NCI-H2196 treated with DMSO at 0.1 percent for 48 hours (cell line): ENCODE measurements at regions not wholly inside any gene's neighbourhood (a gene's known extent, or its start where the extent isn't known, plus 50 kb on each side); places are given as distances from the start of the nearest gene placed in this dataset.

Experiments used
- DNase-seq: peaks from one replicate; lab custom pipeline; 2025; ENCODE audit not compliant: unreplicated experiment; lab: John Stamatoyannopoulos, UW

DNA sequence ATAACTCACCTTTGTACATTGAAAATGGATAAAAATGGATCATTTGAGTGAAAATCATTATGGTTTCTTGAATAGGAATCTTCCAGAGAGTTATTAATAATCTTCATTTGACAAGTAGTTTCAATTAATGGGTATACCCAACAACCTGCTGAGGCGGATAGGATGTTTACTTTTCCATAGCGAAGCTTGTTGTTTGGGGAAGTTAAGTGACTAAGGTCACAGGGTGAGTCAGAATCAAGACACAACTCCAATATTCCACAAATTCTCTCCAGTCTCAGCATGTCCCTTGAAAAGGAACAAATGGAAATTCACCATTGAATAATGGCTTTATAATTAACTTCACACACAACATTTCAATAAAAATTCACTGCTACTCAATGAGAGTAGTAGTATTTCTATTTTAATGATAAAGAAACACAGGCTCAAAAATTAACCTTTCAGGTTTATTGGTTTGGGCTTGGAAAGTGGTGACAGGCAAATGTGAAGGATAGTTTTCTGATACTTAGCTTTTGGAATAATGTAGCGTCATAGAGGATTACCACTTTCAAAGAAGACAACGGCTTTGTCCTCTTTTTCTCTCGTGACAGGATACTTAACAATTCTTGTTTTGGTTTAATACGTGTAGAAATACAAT is 211.3 kb downstream of the GPD2 start:
- no peak for DNase-seq

GRCh38 chr2:156648522-156648921 is 212.3 kb downstream of the GPD2 start:
- DNase-seq: no peak

- DNase-seq: no peak
Measured at GRCh38 chr2:156649596-156649995, 213.4 kb downstream of the GPD2 start.

GRCh38 chr2:156652691-156653090 is 216.5 kb downstream of the GPD2 start:
- DNase-seq: no peak

DNA sequence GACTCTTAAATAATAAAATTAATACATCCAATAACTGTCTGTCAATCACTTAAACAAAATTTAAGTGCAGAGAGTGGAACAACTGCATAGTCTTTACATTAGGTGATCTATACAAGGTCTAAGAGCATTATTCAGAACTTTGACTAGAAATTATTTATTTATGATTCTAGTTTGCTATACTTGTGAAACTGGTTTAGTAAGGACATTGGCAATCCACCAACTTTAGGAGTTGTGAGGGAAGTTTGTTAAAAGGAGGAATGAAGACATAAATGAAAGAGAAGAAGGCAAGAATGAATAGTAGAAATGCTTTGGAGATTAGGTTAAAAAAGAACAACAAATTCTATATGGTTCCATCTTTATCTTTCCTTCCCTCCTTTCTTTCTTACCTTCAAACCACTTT is 217.5 kb downstream of the GPD2 start:
- no peak for DNase-seq

- no peak for DNase-seq
Measured at GRCh38 chr2:156657809-156658208, 221.6 kb downstream of the GPD2 start.

GRCh38 chr2:156659694-156660093 is 223.5 kb downstream of the GPD2 start:
- DNase-seq: no peak

DNA sequence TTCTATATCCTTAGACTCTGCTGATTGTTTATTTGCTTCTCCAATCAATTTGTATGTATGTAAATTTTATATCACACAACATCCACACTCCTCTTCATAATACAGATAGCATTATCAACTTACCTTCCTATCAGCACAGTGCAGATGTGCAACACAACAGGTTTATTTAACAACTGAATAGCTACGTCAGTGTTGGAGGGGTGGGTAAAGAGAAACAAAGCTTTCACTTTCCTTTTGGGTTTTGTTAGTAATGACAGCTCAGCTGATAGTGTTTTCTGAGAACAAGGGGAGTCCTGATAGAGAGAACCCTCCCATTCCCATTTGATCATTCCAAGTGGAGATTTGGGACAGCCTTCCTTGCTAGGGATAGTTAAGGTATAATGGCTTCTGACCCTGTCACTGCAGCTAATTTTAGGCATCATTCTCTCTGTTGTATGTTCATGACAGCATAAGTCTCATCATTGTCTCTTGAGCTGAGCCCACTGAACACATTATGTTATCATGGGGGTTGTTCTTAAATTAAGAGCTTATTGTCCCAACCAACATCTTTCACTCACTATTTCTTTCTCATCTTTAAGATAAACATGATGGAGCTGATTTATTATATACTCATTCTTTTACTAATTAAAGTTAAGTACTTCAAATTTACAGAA is 227.7 kb downstream of the GPD2 start:
- no peak for DNase-seq

DNA sequence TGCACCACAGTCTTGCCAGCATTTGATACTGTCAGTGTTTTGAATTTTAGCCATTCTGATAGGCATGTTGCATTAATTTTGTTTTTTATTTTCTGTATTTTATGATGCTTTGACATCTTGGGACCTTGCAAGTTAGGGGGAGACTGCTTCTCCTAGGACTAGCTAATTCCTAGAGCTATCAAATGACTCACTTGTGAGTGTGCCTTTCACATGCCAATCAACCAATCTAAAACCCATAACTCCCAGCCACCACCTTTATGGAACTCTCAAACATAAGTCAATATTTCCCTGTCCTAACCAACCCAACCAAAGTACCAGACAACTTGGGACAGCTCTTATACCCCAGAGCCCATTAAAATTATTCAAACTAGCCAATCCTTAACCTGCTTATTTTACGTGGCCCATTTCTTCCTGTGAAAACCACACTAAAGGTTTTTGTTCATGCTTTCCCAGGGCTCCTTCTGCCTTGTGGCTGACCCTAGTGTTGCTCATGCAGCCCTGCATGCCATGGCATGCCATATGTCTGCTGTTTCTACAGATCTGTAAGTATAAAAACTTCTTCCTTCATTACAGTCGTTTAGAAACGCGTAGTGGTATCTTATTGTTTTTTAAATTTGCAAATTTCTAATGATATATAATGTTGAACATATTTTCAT is 230.1 kb downstream of the GPD2 start:
- no peak for DNase-seq

DNA sequence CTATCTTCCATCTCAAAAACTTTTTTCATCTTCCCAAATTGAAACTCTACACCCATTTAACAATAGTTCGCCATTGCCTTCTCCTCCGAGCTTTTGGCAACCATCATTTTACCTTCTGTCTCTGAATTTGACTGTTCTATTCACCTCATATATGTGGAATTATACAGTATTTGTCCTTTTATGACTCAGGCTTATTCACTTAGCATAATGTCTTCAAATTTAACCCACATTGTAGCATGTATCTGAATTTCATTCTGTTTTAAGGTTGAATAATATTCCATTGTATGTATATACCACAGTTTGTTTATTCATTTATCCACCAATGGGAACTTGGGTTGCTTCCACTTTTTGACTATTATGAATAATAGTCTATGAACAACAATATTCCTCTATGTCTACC is 233.9 kb downstream of the GPD2 start:
- no peak for DNase-seq

DNA sequence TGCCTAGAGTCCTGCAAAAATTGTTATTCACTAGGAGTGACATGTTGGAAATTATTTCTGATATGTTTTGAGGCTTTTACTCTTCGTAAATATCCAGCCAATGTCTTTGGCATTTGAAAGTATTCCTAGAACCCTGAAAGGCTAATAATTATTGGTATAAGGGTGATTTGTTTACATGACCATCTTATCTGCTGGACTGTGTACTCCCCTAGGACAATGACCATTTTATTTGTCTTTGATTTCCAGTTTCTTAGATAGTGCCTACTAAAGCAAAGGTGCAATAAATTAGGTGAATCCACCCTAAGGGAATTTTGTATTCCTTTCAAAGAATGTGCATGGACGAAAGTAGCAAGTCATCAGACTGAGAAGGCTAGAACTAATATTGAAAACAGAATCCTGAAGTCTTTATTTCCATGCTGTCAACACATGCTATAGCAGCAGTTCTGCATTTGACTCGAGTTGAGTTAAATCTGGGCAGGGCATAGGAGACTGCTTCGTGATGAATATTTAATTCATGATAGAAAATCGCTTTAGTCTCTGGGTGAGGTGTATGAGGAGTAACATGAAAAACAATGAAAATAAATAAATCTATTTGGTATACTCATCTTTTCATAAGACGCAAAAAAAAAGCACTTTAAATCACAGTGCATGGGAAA is 235.7 kb downstream of the GPD2 start:
- DNase-seq: no peak

DNA sequence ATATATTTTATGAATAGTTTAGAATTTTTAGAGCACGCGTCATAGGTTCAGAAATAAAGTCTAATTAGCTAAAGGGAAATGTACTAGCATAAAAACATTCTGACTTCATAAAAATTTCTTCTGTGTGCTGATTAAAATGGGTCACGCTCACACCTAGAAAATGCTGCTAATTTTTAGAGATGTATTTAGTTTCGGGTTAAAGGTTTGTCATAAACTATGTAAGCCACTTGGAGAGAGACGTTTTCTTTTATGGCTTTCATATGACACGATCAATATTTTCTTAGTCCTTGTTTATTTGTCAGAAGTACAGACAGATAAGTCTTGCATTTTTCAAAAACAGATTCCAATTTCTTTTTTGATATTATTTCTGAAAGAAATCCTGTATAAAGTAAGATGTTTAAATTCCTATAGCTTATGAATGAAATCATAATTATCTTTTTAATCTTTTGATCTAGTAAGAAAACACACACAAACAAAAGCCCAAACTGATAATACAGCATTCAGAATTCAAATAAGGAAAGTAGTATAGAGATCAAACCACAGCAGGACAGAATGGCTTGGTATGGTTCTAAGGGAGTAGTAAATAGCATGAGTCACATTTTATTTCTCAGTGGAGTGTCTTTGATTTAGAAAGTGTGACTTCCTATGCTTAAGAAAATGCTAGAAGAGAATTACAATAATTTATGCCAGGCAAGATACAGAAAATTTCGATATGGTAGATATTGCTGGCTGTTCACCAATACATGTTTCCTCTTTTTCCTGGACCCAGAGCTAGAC is 236.6 kb downstream of the GPD2 start:
- no peak for DNase-seq

DNA sequence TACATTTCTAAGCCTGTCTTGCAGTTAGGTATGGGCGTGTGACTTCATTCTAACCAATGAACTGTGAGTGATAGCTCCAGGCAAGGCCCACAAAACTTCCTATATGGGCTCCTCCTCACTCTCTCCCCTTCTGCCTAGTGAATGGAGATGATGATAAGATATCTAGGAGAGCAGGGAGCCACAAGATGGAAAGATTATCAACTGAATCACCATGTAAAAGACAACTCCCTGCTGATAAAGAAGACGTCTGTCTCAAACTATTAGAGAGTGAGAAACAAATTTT is 237.1 kb downstream of the GPD2 start:
- DNase-seq: no peak

- DNase-seq: no peak
Measured at GRCh38 chr2:156673981-156674380, 237.8 kb downstream of the GPD2 start.

DNA sequence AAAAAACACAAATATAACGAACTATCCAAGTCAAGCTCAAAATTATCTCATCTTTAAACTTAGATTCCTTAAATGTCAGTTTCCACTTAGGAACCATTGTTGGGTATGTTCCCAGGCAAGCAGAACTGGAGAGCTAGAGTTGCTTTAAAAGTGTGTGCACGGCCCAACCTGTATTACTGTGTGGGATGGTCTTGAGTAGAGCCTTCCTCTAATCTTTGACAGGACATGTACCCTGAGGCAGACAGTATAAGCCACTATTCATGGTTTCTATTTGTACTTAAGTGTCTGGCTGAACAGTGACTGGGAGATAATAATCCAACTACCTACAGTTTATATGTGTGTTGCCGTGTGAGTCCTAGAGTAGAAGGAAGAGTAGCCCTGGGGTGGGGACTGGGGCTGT is 239.7 kb downstream of the GPD2 start:
- DNase-seq: no peak

DNA sequence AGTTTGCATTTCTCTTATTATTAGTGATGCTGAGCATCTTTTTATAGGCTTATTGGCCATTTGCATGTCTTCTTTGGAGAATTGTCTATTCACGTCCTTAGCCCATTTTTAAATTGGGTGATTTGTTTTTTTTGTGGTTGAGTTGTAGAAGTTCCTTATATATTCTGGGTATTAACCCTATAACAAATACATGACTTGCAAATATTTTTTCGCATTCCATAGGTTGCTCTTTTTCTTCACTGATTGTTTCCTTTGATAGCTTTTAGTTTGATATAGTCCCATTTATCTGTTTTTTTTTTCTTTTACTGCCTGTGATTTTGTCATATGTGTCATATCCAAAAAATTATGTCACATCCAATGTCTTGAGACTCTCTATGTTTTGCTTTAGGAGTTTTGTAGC is 243.6 kb downstream of the GPD2 start:
- no peak for DNase-seq

DNA sequence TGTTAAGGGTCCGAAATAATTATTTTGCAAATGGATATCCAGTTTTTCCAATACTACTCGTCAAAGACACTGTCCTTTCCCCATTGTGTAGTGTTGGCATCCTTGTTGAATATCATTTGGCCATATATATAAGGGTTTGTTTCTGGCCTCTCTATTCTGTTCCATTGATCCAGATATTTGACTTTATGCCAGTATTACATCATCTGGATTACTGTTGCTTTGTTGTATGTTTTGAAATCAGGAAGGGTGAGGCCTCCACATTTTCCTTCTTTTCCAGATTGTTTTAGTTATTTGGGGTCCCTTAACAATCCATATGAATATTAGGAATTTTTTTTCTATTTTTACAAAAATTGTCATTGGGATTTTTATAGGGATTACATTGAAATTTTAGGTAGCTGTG is 244.1 kb downstream of the GPD2 start:
- no peak for DNase-seq

GRCh38 chr2:156687126-156687525 is 250.9 kb downstream of the GPD2 start:
- DNase-seq: no peak

DNA sequence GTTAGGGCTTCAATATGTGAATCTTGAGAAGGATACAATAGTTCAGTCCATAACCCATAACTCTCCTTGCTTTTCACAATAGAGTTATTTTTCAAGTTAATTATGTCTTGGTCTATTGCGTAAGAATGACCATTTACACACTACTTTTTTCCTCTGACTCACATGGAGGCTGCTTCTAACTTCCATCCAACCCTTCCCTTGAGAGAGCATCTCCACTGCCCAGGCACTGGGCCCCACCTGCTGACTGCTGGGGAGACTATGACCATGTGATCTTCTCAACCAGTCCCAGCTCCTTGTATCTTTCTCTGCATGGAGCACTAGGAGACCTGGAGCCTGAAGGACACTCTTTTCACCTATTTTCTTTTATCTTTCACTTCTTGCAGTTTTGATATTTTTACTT is 251.5 kb downstream of the GPD2 start:
- DNase-seq: no peak

DNA sequence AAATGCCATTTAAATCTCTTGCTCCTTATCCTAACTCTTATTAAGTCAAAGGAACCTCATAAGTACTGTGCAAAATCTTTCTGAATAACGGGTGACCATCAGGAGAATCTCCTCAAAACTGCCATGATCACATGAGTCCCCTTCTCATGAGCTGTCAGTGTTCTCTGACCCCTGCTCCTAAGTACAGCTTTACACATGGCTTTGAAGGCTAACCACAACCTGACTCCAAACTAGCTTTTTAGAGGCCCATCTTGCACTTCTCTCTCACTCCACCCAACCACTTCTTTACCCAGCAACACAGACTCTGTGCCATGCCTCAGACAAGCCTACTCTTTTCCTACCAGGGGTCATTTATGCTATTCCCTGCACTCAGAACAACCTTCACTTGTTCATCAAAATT is 253.8 kb downstream of the GPD2 start:
- no peak for DNase-seq

- no peak for DNase-seq
Measured at GRCh38 chr2:156691014-156691413, 254.8 kb downstream of the GPD2 start.

DNA sequence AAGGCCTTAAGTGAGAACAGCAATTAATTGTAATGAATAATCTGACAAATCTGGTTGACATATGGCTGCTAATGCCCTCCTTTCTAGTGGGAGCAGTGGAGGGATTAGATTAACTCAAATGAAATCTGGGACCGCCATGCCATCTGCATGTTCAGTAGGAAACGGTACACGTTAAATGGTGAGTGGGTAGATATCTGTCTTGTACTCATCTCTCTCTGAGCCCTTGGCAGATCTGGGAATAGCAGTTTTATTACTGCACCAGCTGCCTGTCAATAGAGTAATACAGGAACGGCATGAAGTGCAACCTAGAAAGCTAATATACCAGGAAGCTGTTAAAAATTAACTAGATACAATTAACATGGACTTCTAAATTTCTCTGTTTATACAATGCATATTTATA is 258.8 kb downstream of the GPD2 start:
- DNase-seq: no peak
